ENCODE measurements at regions not wholly inside any gene's neighbourhood (a gene's known extent, or its start where the extent isn't known, plus 50 kb on each side); places are given as distances from the start of the nearest gene placed in this dataset.
"Not testable (repeated sequence)": the region's sequence is repeated elsewhere in the genome, so short reads cannot be mapped to it uniquely, and the experiment has no call there.

GRCh38 chr11:122604621-122605020, 50.9 kb upstream of the UBASH3B start:
- no peak for DNase-seq (ENCODE audit: low read depth, low spot score)

- DNase-seq (ENCODE audit: low read depth, low spot score): no peak
Observed at GRCh38 chr11:122601141-122602125, 54.1 kb upstream of the UBASH3B start.

GRCh38 chr11:122600290-122600689, 55.2 kb upstream of the UBASH3B start:
- DNase-seq (ENCODE audit: low read depth, low spot score): no peak

GRCh38 chr11:122599434-122599833, 56.1 kb upstream of the UBASH3B start:
- no peak for DNase-seq (ENCODE audit: low read depth, low spot score)

- no peak for DNase-seq (ENCODE audit: low read depth, low spot score)
Observed at GRCh38 chr11:122598971-122599370, 56.6 kb upstream of the UBASH3B start.

- DNase-seq (ENCODE audit: low read depth, low spot score): no peak
Observed at GRCh38 chr11:122597511-122597910, 58.0 kb upstream of the UBASH3B start.

GRCh38 chr11:122594986-122595645, 60.4 kb upstream of the UBASH3B start:
- no peak for DNase-seq (ENCODE audit: low read depth, low spot score)

- no peak for DNase-seq (ENCODE audit: low read depth, low spot score)
Observed at GRCh38 chr11:122593473-122594420, 61.8 kb upstream of the UBASH3B start.

- DNase-seq (ENCODE audit: low read depth, low spot score): no peak
Observed at GRCh38 chr11:122592641-122593040, 62.9 kb upstream of the UBASH3B start.

- DNase-seq (ENCODE audit: low read depth, low spot score): no peak
Observed at GRCh38 chr11:122584670-122585069, 70.9 kb upstream of the UBASH3B start.

- not testable (repeated sequence) for DNase-seq (ENCODE audit: low read depth, low spot score)
Observed at GRCh38 chr11:122580071-122580470, 75.5 kb upstream of the UBASH3B start.

GRCh38 chr11:122578171-122578825, 77.2 kb upstream of the UBASH3B start:
- DNase-seq (ENCODE audit: low read depth, low spot score): no peak

GRCh38 chr11:122572592-122572991, 82.9 kb upstream of the UBASH3B start:
- no peak for DNase-seq (ENCODE audit: low read depth, low spot score)

- no peak for DNase-seq (ENCODE audit: low read depth, low spot score)
Observed at GRCh38 chr11:122563761-122564160, 91.8 kb upstream of the UBASH3B start.

GRCh38 chr11:122559734-122560382, 95.7 kb upstream of the UBASH3B start:
- no peak for DNase-seq (ENCODE audit: low read depth, low spot score)

- not testable (repeated sequence) for DNase-seq (ENCODE audit: low read depth, low spot score)
Observed at GRCh38 chr11:122559218-122559617, 96.3 kb upstream of the UBASH3B start.

- not testable (repeated sequence) for DNase-seq (ENCODE audit: low read depth, low spot score)
Observed at GRCh38 chr11:122557163-122557562, 98.4 kb upstream of the UBASH3B start.

- no peak for DNase-seq (ENCODE audit: low read depth, low spot score)
Observed at GRCh38 chr11:122556605-122557004, 98.9 kb upstream of the UBASH3B start.

GRCh38 chr11:122538060-122538459, 117.5 kb upstream of the UBASH3B start:
- DNase-seq (ENCODE audit: low read depth, low spot score): no peak

- DNase-seq (ENCODE audit: low read depth, low spot score): no peak
Observed at GRCh38 chr11:122524898-122525297, 130.6 kb upstream of the UBASH3B start.

Measured in smooth muscle cell of the brain vasculature (primary cell).